Keratinocyte (primary cell): ENCODE measurements at regions not wholly inside any gene's neighbourhood (a gene's known extent, or its start where the extent isn't known, plus 50 kb on each side); places are given as distances from the start of the nearest gene placed in this dataset.

Experiments used
- DNase-seq: peaks from one replicate; pipeline ENCODE4 v3.0.0-alpha.2; 2011; ENCODE audit warnings: low read depth, missing footprints, low spot score
- FAIRE-seq: peaks from 2 replicates; lab custom pipeline; 2011; peaks lifted over from hg19 to GRCh38; lab: Jason Lieb, UNC
- H2AFZ ChIP-seq: 2 replicates; pipeline ENCODE4 v1.6.0; 2012; ENCODE audit warnings: low read length, control low read depth, inconsistent platforms; ENCODE audit not compliant: control insufficient read depth
- H3K27ac ChIP-seq: 2 replicates; pipeline ENCODE4 v1.5.1; 2011; ENCODE audit warnings: low read length; ENCODE audit not compliant: control insufficient read depth, insufficient read depth
- H3K27me3 ChIP-seq: 3 replicates; pipeline ENCODE4 v1.6.0; 2011; ENCODE audit warnings: low read length; ENCODE audit not compliant: control insufficient read depth, insufficient read depth; ENCODE audit errors: extremely low read depth
- H3K36me3 ChIP-seq, 2 experiments: 2 replicates in 1 of 2; 3 replicates in 1 of 2; pipeline ENCODE4 v1.5.1; 2011; ENCODE audit warnings: low read length in 2 of 2, mild to moderate bottlenecking in 1 of 2; ENCODE audit not compliant: control insufficient read depth in 2 of 2, insufficient read depth in 2 of 2; ENCODE audit errors: extremely low read depth in 1 of 2
- H3K4me1 ChIP-seq: 3 replicates; pipeline ENCODE4 v1.5.1; 2011; ENCODE audit warnings: low read length; ENCODE audit not compliant: control insufficient read depth, insufficient read depth; ENCODE audit errors: extremely low read depth
- H3K4me2 ChIP-seq: 3 replicates; pipeline ENCODE4 v1.6.0; 2011; ENCODE audit warnings: low read depth, low read length; ENCODE audit not compliant: control insufficient read depth, insufficient read depth; ENCODE audit errors: extremely low read depth
- H3K4me3 ChIP-seq, 3 experiments: fragments of 200-600 bp in 1 of 3; sonication (generic) in 1 of 3; 2 replicates in 2 of 3; 3 replicates in 1 of 3; pipeline ENCODE4 v1.5.1; 2011 to 2016; ENCODE audit warnings: low read length in 3 of 3, mild to moderate bottlenecking in 3 of 3, control low read depth in 2 of 3, inconsistent platforms in 1 of 3, low read depth in 1 of 3, mixed read lengths in 1 of 3, mixed run types in 1 of 3, moderate library complexity in 1 of 3; ENCODE audit not compliant: control insufficient read depth in 2 of 3, insufficient read depth in 2 of 3; ENCODE audit errors: extremely low read depth in 1 of 3
- H3K79me2 ChIP-seq: 2 replicates; pipeline ENCODE4 v1.6.0; 2012; ENCODE audit warnings: low read length; ENCODE audit not compliant: control insufficient read depth, insufficient read depth
- H3K9ac ChIP-seq: 3 replicates; pipeline ENCODE4 v1.6.0; 2011; ENCODE audit warnings: low read length; ENCODE audit not compliant: control insufficient read depth, insufficient read depth; ENCODE audit errors: extremely low read depth
- H3K9me1 ChIP-seq: 3 replicates; pipeline ENCODE4 v1.6.0; 2011; ENCODE audit warnings: low read length; ENCODE audit not compliant: control insufficient read depth, insufficient read depth; ENCODE audit errors: extremely low read depth
- H3K9me3 ChIP-seq: 2 replicates; pipeline ENCODE4 v1.5.1; 2012; ENCODE audit warnings: low read depth, low read length; ENCODE audit not compliant: control insufficient read depth
- H4K20me1 ChIP-seq: 3 replicates; pipeline ENCODE4 v1.6.0; 2011; ENCODE audit warnings: low read length; ENCODE audit not compliant: control insufficient read depth, insufficient read depth; ENCODE audit errors: extremely low read depth
- EZH2 ChIP-seq: IDR thresholded peaks from one replicate; pipeline ENCODE4 v1.6.1; 2012; ENCODE audit warnings: inconsistent platforms, mild to moderate bottlenecking, low read length, moderate library complexity
- dilution Hi-C: fragments of 300-500 bp; cut with MboI; formaldehyde crosslinking; loops from one replicate; pipeline ENCODE4 v1.7.0; 2020; ENCODE audit warnings: low sequenced_read_pairs; ENCODE audit not compliant: extremely low pct_ligation_motif_present
- TF ChIP-seq, protein P1 (sequence below), 3 experiments: IDR thresholded peaks in 1 of 3; conservative IDR thresholded peaks in 1 of 3; optimal IDR thresholded peaks in 1 of 3; 2 replicates in 2 of 3; 3 replicates in 1 of 3; pipeline versions ENCODE3 to v1.5.1; 2011; ENCODE audit warnings: low read length in 3 of 3, mild to moderate bottlenecking in 3 of 3, moderate library complexity in 2 of 3, control low read depth in 1 of 3, inconsistent platforms in 1 of 3; ENCODE audit not compliant: insufficient read depth in 2 of 3; ENCODE audit errors: extremely low read depth in 1 of 3

DNA sequence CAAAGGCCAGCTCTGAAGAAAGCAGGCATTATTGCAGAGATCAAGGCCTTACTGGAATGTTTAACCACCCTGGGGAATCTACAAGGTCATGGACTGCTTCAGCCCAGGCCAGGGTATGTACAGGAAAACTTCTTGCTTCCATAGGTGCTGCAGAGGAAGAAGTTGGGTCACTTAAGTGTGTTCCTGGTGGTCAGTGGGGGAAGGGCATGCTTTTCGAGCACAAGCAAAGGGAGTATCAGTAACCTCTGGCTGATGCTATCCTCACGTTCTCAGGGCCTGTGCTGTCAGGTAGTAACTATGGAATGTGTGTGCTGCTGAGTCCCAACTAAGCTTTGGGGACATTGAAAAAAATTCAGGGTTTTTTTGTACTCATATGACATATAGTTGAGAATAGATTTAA is 234.0 kb upstream of the SP4 start:
- dilution Hi-C loops = no loop called here
- Histone ChIP-seq H3K36me3 (no peaks in the 10 kb centered on the region), H3K27me3 (no peaks in the 10 kb centered on the region), H3K27ac (no peak overlapping the region), H2AFZ (no peak overlapping the region), H3K4me2 (no peak overlapping the region), H4K20me1 (no peaks in the 10 kb centered on the region), H3K4me3 (no peak overlapping the region), H3K9me3 (no peaks in the 10 kb centered on the region), H3K4me1 (no peaks in the 10 kb centered on the region), H3K9me1 (no peaks in the 10 kb centered on the region), H3K9ac (no peak overlapping the region), H3K79me2 (no peaks in the 10 kb centered on the region)
- TF ChIP-seq, protein P1, sequence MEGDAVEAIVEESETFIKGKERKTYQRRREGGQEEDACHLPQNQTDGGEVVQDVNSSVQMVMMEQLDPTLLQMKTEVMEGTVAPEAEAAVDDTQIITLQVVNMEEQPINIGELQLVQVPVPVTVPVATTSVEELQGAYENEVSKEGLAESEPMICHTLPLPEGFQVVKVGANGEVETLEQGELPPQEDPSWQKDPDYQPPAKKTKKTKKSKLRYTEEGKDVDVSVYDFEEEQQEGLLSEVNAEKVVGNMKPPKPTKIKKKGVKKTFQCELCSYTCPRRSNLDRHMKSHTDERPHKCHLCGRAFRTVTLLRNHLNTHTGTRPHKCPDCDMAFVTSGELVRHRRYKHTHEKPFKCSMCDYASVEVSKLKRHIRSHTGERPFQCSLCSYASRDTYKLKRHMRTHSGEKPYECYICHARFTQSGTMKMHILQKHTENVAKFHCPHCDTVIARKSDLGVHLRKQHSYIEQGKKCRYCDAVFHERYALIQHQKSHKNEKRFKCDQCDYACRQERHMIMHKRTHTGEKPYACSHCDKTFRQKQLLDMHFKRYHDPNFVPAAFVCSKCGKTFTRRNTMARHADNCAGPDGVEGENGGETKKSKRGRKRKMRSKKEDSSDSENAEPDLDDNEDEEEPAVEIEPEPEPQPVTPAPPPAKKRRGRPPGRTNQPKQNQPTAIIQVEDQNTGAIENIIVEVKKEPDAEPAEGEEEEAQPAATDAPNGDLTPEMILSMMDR (optimal IDR thresholded peaks at IDR 0.05 in 1 of 3, IDR thresholded peaks at IDR 0.05 in 1 of 3, conservative IDR thresholded peaks at IDR 0.05 in 1 of 3; ENCODE audit: extremely low read depth in 1 of 3, insufficient read depth in 2 of 3, low read length in 3 of 3) = no peak
- no peak for TF ChIP-seq EZH2
- FAIRE-seq (no peak), DNase-seq (no peak)

DNA sequence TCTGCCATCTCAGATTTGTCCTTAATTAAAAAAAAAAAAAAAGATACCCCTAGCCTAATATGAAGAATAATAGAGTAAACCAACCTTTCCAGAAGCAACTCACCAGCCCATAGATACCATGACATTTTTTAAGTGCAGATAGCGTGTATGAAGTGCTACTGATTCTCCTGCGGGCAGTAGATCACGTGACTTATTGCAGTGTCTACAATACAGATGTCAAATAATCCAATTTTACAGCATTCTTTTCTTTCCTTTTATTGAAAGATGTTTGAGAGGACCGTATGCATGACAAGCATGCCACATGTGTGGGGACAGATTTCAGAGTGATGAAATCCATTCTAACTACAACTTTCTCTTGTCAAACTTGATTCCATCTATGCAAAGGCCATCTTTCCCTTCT is 232.9 kb upstream of the SP4 start:
- no peaks in the 10 kb centered on the region for H3K9me3 ChIP-seq
- no peaks in the 10 kb centered on the region for H3K9me1 ChIP-seq
- H3K27me3 ChIP-seq = no peaks in the 10 kb centered on the region
- H3K27ac ChIP-seq = no peak overlapping the region
- no peaks in the 10 kb centered on the region for H3K4me1 ChIP-seq
- H3K36me3 ChIP-seq = no peaks in the 10 kb centered on the region
- H2AFZ ChIP-seq = no peak overlapping the region
- no peak overlapping the region for H3K9ac ChIP-seq
- TF ChIP-seq, protein P1 (optimal IDR thresholded peaks at IDR 0.05 in 1 of 3, IDR thresholded peaks at IDR 0.05 in 1 of 3, conservative IDR thresholded peaks at IDR 0.05 in 1 of 3; ENCODE audit: extremely low read depth in 1 of 3, insufficient read depth in 2 of 3, low read length in 3 of 3) = no peak
- no peak for TF ChIP-seq EZH2
- H3K79me2 ChIP-seq = no peaks in the 10 kb centered on the region
- dilution Hi-C loops = no loop called here
- no peaks in the 10 kb centered on the region for H4K20me1 ChIP-seq
- no peak overlapping the region for H3K4me3 ChIP-seq
- no peak overlapping the region for H3K4me2 ChIP-seq
- DNase-seq (no peak), FAIRE-seq (no peak)
